Fibroblast of skin of abdomen (primary cell): ENCODE measurements at regions not wholly inside any gene's neighbourhood (a gene's known extent, or its start where the extent isn't known, plus 50 kb on each side); places are given as distances from the start of the nearest gene placed in this dataset.

ENCODE experiments used
- DNase-seq: peaks from one replicate; pipeline ENCODE4 v3.0.0-alpha.2; 2013

DNA sequence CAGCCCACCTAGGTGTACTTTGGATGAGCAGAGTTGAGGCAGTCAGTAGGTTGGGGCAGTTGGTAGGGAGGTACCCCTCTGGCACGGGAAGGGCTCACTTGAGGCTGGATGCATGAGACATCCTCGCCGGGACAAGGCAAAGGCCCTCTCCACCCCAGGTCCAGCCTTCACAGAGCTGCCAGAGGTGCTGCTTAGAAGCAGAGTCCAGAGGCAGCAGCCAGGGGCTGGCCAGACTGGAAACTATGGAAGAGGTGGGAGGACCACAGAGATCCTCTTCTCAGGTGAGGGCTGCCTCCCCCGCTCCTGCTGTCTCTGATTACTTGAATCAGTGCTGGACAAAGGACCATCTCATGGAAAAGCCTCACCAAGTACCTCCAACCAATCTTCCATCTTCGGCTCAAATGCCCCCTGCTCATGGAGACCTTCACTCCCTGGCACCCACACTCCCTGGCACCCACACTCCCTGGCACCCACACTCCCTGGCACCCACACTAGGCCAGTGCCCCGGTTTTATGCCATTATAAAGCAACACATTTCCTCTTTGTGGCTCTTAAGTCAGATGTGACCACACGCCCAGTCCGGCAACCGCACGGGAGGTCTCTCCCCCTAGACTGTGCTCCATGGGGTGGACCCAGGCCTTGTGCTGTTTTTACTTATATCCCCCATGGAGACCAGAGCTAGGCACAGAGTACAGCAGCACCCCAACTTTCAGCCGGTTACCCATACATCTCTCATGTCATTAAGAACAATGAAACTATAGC is 100.1 kb downstream of the YTHDF1 start:
- no peak for DNase-seq

DNA sequence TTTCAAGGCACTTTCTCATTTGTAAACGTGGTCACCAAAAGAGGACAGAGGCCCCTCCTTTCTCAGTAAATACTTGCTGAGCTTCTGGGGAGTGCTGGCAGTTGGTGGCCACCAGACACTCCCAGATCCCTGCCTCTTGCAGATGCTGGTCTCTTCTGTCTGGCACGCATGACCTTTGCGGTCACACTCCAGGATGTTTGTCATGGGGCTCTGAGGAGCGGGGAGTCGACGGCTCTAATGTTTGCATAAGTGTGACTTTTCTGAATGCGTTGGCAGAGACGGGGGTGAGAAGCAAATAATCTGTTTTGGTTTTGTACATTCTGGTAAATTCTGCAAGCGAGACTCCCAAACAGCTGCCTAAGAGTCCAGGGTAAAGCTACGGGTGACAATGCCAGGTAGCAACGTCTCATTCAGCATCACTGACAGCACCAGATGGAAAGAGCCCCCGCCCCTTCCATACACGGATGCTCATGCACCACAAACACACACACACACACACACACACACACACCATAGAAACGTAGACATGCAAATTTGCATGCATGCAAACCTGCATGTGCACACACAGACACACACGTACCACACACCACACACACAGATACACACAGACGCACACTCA is 101.1 kb downstream of the YTHDF1 start:
- no peak for DNase-seq

DNA sequence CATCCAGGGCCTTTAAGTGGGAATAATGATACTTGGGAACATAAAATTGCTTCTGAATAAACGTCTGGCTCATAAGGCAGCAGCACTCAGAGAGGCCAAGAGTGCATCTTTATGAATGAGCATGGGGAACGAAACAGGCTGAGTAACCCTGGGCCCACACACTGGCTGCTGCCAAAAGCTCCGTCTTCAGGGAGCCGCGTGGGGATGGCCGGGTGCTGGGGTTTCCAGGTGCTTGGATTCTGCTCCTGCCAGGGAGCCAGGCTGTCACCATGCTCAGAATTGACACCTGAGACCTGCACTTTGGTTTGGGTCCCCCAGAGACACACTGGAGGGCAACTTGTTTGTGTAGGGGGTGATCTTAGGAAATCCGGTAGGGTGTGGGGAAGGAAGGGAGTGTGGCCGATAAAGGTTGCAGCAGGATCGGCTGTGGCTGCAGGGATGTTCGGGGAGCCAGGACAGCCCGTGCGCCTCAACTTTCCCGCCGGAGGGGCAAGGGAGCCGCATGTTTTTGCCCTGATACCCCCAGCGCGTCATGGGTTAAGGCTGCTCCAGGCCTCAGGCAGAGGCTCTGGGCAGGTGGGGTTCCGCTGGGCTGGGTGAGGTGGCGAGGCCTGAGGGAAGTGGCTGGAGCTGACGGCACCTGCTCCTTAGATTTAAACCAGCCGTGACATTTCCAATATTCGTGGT is 101.8 kb downstream of the YTHDF1 start:
- DNase-seq: no peak

DNA sequence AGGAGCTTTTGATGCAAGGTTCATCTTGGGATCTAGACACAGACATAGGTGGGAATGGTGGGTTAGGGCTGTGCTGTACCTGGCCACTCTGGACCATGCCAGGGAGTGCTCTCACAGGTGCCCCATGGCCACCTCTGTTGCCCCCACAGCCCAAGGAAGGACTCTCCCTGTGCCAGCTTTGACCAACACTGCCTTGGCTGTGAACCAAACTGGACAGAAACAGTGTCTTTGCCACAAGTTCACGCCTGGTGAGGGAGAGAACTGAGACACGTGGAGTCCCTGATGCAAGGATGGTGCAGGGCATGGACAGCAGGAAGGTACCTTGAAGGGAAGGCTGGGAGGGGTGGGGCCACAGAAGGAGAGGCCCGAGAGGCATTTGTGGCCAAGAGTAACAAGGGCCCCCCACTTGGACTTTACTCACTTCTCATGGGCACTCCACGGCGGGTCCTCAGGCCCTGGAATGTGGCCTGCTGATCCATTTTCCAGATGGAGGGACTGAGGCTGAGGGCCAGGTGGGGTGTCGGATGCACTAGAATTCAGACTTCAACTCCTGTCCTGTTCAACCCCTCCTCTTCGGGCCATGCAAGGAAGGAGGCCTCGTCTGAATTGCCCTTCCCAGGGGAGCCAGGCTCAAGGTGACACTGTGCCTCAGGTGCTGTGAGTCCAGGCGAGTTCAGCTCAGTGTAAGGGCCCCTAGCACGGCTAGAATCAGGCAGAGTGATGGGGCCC is 103.3 kb downstream of the YTHDF1 start:
- DNase-seq: no peak

DNA sequence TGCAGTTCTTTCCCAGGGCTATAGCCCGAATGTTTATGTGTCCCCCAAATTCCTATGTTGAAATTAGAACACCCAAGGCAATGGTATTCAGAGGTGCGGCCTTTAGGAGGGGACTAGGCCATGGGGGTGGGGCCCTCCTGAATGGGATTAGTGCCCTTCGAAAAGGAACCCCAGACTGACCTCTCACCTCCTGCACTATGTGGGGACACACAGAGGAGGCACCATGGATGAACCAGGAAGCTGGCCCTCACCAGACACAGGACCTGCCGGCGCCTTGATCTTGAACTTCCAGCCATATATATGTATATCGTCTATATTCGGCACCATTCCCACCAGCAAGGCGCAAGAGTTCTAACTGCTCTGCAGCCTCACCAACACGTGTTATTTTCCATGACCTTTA is 101.5 kb upstream of the BHLHE23 start:
- no peak for DNase-seq

DNA sequence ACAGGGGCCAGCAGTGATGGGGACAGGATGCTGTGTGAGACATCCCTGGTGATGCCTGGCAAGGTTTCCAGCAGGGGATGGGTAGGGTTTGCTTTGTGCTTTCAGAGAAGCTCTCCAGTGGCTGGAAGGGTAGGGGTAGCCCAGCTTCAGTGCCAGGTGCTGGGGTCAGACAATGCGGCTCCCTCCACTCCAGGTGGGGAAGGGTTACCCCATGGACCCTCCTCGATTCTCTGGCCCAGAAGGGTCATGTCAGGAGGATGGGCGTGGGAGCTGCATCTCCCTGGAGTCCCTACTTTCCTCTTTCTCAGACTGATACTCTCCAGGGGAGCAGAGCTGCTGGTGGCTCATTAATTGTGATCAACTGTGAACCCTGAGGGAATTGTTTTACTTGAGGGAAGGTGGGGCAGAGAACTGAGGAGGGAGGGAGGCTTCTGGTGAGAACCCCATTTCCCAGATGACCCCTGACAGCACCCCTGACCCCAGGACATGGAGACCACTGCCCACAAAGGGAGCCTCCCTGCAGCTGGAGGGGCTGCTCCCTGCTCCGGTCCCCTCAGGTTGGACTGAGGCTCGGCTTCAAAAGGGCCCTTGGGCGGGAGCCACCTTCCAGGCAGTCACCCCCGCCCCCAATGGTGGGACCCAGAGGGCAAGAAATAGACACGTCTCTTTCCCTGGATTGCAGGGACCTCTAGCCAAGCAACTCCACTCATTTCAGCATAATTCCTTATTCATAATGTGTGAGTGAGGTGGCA is 100.9 kb upstream of the BHLHE23 start:
- DNase-seq: no peak

DNA sequence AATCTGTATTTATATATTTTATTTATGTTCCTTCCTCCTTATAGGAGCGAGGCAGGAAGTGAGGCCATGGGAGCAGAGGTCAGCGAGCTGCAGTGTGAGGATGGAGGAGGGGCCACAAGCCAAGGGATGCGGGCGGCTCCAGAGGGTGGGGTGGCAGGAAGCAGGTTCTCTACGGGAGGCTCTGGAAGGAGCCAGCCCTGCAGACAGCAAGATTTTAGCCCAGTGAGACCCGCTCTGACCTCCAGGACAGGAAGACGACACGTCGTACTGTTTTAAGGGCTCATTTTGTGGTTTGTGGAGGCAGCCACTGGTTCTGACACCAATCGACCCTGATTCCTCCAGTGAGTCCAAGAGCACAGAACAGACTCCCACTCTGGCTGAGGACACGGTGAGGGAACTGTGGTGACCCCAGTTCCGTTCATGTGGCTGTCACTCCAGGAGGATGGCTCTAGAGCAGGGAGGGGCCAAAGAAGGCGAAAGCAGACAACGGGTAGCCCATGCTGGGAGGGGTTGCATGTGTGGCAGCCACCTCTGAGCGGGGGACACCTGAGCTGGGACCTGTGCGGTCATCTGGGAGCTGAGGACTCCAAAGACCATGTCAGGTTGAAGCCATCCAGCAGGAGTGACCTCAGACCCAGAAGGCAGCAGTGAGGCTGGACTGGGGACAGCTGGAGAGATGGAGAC is 100.1 kb upstream of the BHLHE23 start:
- no peak for DNase-seq

DNA sequence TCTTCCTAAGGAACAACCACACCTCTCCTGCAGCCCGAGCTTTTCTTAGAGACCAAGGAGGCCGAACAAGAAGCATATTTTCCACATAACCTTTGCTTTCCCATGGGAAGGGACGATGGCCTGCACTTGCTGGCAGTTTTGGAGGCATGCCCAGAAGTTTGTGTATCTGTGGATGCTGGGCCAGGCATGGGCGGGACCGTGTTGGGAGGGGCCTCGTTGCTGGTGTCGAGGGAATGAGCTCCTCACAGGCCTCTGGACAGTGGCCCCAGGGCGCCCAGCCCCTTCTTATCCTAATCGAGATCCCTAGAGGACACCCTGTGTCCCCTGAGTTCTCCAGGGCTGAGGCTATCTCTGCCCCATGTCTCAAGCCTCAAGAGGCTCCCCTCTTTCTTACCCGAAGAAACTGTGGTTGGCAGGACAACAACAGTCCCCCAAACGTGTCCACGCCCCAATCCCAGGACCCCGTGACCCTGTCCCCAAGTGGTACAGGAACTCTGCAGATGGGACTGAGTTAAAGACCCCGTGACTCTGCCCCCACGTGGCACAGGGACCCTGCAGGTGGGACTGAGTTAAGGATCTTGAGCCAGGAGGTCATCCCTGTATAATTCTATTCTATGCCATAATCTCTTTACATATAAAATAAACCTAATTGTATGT is 99.5 kb upstream of the BHLHE23 start:
- no peak for DNase-seq

DNA sequence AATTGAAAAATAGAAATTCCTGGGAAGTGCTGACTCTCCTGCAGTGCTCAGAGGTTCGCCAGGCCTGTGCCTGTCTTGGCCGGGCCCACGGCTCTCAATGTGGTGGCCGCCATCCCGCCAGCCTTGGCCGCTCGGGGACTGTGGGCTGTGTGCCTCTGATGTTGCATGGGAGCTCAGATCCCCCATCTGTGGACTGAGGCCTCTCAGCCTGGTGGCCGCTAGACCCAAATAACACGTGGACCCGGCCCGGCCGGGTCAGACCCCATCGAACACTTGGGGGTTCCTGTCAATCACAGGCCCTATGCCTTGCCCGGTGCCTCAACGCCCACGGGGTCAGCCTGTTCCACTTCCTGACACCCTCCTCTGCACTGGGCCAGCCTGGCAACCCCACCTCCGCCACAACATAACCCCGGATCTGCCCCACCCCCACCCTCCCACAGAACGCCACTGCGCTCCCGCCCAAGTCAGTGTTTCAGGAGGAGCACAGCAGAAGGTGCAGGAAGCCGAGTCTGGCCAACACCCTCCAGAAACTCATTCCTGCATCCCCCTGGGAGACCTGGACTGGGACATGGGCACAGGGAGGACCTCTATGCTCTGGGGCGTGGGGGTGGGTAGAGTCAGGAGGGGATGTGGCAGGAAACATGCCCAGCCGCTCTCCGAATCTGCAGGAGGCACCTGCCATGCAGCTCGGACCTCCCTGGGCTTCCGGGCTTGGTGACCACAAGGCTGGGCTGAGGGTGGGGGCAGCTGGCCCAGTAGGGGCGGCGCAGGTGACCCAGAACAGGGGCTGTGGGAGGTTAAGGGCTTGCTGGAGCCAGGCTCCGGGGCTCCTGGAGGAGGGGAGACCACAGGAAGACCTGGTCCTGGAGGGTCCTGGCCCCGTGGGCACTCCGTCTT is 98.7 kb upstream of the BHLHE23 start:
- DNase-seq: no peak

DNA sequence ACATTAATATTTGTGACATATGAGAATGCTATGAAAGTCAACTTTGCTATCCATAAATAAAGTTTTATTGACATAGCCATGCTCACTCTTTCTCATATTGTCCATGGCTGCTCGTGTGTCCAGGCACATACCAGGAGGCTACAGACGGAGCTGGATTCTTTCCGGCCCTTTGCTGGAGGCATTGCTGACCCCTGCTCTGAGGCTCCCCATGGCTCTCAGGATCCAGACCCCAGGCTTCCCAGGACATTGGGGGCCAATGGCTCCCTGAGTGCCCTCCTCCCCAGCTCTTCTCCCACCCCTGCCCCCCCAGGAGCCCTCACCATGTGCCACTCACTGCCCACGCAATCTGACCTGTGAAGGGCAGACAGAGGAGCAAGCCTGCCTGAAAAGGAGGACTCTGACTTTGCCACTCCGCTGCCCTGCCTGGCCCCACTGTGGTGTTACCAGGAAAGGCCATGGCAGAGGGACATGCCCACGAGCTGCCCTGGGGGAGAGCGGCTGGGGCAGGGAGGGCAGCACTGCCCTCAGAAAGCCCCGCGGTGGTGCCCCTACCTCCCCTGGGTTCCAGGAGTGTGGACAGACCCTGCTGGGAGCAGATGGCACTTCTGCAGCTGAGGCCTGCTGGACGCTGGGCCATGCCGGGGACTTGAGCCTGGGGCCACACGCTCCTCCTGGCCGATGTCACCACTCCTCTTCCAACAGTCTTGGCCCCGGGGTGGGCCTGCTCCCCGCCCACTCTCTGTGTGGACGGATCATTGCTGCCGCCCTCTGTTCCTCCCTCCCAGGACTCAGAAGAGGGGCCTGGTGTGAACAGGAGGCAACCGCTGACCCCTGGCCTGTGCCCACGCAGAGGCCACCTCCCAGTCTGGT is 97.8 kb upstream of the BHLHE23 start:
- no peak for DNase-seq

DNA sequence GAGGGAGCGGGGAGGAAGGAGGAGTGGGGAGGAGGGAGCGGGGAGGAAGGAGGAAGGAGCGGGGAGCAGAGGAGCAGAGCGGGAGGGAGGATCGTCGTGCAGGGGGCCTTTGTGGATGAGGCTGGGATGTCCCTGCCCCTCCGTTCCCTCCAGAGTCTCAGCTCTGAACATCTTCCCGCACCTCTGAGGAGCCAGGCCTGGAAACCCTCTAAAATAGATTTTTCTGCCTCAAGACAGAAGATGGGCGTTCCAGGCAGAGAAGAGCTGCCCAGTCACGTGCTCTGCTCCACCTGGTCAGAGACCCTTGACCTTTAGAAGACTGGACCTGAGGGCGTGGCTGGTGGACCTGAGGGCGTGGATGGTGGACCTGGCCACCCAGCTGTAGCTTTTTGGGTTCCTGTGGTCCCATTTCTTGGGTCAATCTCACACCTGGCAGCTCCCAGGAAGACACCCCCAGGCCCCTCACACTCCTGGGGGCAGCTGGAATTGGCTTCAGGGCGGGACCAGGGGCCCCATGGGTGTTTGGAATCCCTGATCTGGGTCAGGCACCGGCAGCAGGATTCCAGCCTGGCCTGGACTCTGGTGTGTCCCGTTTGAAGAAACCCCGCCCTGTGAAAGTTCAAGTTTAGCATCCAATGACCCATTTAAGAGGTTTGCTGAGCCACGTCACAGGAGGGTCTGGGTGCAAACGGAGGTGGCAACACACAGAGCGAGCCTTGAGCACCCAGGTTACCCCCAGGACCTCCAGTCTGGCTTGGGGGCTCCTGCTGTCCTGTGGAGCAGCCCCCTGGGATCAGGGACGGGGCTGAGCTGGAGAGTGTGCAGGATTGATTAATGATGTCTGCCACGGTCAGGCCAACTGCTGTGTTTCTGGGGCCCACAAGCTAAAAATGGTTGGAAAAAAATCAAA is 96.9 kb upstream of the BHLHE23 start:
- no peak for DNase-seq

DNA sequence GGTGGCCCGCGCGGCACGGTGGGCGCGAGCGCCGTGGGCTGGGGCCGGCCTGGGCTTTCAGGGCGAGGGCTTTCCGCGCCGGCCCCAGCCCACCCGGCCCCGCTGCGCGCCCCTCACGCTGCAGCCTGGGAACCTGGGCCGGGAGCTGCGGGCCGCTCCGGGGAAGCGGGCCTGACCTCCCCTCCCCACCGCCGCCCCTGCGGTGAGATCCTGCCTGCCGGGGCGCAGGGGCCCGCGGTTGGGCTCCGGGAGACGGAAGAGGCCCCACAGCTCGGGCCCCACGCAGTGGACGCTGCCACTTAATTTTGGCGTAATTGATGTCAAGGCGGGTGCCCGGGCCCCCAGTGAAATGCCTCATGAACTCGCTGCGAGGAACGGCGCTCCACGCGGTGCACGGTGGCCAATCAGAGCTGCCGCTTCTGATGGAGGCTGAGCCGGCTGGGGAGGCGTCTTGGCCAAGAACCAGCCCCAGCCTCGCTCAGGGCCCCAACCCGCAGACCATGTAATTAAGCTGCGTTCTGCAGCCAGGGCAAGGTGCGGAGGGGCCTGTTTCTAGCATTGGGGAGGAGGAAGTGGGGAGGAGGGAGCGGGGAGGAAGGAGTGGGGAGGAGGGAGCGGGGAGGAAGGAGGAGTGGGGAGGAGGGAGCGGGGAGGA is 96.1 kb upstream of the BHLHE23 start:
- peak; percentile 35 for DNase-seq

DNA sequence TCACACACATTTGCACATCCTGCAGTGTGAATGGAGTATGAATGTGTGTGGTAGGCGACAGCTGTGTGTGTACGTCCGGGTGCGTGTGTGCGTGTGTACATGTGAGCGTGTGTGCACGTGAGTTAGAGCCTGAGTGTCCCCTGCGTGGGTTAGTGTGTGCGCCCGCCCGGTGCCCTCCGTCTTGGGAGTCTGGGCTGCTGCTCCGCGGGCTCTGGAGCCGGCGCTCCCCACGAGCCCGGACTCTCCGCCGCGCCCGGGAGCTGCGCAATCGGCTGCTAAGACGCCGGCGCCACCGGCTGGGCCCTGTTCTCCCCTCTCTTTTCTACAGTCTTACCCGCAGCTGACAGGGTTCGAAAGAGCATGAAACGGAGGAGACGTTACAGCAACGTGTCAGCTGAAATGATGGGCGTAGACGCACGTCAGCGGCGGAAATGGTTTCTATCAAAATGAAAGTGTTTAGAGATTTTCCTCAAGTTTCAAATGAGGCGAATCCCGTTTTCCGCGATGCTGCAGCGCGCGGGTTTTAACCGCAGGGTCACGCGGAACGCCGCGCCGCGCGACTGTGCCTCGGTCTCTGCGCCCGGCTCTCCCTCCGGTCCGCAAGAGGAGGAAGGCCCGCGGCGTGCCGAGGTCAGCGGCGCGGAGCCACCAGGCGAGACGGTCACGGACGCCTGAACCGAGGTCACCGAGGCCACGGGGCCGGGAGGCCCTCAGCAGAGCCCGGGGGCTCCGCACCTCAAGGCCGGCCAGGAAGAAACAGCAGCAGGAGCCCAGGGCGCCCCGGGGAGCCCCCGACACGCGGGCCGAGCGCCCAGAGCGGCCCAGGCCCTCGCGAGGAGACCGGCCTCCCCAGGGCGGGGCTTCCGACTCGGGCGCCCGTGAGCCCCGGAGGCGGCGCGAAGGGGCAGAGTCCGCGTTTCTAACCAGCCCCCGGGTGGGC is 95.3 kb upstream of the BHLHE23 start:
- DNase-seq: peak; percentile 35

DNA sequence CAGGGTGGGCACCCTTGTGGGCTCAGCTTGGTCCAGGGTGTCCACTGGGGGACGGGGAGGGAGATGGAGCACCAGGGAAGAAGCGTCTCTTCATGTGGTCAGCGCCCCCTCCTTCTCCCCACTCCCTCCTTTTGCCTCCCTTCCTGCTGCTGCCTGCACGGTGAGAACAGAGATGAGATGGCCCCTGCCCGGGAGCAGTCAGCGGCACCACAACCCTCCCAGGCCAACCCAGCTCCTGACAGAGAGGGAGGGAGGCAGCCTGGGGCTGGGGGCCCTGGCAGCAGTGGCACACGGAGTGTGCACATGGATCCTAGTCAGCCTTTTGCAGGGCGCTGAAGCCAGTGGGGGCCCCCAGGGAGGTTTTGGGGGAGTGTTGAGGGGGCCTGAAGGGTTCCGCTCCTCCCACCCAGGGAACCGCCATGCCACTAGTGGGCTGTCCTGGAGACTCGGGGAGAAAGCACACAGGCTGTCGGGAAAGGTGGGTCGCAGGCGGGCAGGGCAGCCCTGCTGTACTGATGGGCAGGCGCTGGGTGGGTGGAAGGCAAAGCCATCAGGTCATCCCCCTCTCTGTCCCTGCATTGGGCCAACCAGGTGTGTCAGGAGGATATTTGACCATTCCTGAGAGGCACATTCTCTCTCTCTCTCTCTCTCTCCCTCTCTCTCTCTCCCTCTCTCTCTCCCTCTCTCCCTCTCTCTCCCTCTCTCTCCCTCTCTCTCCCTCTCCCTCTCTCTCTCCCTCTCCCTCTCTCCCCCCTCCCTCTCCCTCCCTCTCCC is 94.3 kb upstream of the BHLHE23 start:
- DNase-seq: no peak

DNA sequence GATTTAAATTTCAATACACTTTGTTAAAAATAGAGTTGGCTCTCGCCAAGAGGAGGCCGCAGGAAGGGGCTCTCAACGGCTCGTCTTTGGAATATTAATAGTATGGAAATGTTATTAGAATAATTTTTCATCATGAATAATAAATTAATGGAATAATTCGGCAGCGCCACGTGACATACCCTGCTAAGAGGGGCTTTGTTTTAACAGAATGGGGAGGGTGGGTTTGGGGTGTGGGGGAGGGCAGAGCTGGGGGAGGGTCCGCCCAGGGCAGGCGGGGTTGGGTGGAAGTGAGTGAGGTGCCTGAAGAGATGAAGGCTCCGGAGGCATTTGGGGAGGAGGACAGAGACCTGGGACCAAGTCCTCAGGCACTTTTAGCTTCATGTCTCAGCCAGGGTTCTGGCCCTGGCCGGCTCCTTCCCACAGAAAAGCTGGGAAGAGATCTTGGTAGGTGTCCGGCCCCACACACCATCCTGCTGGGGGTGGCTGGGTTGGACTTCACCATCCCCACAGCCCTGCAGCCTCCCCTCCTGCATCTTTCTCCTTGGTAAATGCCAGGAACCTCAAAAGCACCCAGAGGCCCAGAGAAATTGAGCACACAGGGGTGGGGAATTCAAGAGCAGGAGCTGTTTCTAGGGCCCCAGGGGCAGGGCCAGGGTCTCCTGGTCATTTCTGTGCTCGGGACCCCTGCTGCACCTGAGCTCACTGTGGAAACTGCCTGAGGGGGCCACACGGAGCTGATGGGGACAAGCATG is 93.6 kb upstream of the BHLHE23 start:
- DNase-seq: no peak
